Left lung (tissue), 4 donors: ENCODE measurements at regions not wholly inside any gene's neighbourhood (a gene's known extent, or its start where the extent isn't known, plus 50 kb on each side); places are given as distances from the start of the nearest gene placed in this dataset.

Source experiments
- ATAC-seq: fragments of 200-7000 bp; cut with Tn5 transposase; one replicate; pipeline ENCODE4 v1.9.1; 2020; ENCODE audit warnings: moderate library complexity
- DNase-seq, 4 donors: peaks; one replicate each; pipeline ENCODE4 v3.0.0-alpha.2; 2013 to 2020
- H3K27ac ChIP-seq, 2 donors: fragments of 200-600 bp; sonication (generic) in 1 of 2; one replicate each; pipeline versions ENCODE4 v1.5.0 to v1.8.0; 2020 to 2021
- H3K27me3 ChIP-seq, 2 donors: fragments of 200-600 bp; sonication (generic) in 1 of 2; one replicate each; pipeline versions ENCODE4 v1.5.0 to v1.8.0; 2020 to 2021
- H3K36me3 ChIP-seq, 2 donors: fragments of 200-600 bp; sonication (generic) in 1 of 2; one replicate each; pipeline versions ENCODE4 v1.5.0 to v1.8.0; 2020 to 2021
- H3K4me1 ChIP-seq, 2 donors: fragments of 200-600 bp; one replicate each; pipeline ENCODE4 v1.8.0; 2021
- H3K4me3 ChIP-seq, 2 donors: fragments of 200-600 bp; sonication (generic) in 1 of 2; one replicate each; pipeline versions ENCODE4 v1.5.0 to v1.8.0; 2020 to 2021; ENCODE audit warnings: mild to moderate bottlenecking in 1 of 2
- H3K9me3 ChIP-seq, 2 donors: fragments of 200-600 bp; sonication (generic) in 1 of 2; one replicate each; pipeline versions ENCODE4 v1.5.0 to v1.8.0; 2020 to 2021
- intact Hi-C, 2 donors: fragments of 100-400 bp; cut with DNase I; formaldehyde crosslinking; loops; one replicate each; pipeline versions ENCODE4 v1.11.2 to v1.14.2; 2022
- TF ChIP-seq, protein P1 (sequence below), 2 donors: fragments of 200-600 bp; sonication (generic) in 1 of 2; IDR thresholded peaks; one replicate each; pipeline versions ENCODE4 v1.5.0 to v1.8.0; 2021; ENCODE audit warnings: antibody characterized with exemption in 2 of 2
- donor health status: DM: no; HTN: yes; CAD: no.
- donor health status: DM: no; HTN: no; CAD: no.

DNA sequence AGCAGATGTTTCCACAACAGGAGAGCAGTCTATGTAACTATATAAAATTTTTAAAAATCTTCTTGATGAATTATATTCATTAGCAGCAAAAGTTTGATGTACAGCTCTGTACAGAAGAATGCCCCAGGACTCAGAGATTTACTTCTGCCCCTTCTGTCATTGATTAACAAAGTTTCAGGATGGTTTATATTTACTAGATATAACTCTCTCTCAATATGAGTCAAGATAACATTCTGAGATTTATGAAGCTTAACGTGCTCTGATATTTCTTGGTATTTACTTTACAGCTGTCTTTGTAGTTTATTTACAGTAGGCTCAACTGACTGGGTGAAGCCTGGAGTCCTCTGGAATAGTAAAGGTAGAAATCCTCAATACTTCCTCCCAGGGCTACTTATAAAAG is 93.6 kb upstream of the HNMT start:
- ATAC-seq: no peak
- intact Hi-C loops: no loop called here
- H3K27me3 ChIP-seq: no peaks in the 10 kb centered on the region

DNA sequence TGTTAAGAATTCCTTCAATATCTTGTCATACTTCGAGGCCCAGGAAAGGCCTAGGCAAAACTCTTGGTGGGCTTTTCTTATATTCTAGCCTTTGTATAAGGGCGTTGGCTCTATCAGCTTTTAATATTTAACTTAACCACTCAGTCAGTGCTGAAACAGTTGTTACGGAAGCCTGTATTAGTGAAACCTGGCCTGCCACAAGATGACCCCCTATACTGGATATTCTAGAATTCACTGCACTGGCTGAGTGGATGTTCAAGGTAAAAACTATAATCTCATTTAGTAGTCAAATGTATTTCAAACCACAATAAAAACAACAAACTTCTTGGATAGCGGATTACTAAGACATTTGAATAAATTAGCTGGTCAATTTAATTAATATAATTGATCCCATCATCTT is 91.7 kb upstream of the HNMT start:
- intact Hi-C loops: no loop called here
- no peak overlapping the region for H3K4me3 ChIP-seq
- no peaks in the 10 kb centered on the region for H3K9me3 ChIP-seq
- no peaks in the 10 kb centered on the region for H3K4me1 ChIP-seq
- TF ChIP-seq, protein P1, sequence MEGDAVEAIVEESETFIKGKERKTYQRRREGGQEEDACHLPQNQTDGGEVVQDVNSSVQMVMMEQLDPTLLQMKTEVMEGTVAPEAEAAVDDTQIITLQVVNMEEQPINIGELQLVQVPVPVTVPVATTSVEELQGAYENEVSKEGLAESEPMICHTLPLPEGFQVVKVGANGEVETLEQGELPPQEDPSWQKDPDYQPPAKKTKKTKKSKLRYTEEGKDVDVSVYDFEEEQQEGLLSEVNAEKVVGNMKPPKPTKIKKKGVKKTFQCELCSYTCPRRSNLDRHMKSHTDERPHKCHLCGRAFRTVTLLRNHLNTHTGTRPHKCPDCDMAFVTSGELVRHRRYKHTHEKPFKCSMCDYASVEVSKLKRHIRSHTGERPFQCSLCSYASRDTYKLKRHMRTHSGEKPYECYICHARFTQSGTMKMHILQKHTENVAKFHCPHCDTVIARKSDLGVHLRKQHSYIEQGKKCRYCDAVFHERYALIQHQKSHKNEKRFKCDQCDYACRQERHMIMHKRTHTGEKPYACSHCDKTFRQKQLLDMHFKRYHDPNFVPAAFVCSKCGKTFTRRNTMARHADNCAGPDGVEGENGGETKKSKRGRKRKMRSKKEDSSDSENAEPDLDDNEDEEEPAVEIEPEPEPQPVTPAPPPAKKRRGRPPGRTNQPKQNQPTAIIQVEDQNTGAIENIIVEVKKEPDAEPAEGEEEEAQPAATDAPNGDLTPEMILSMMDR (IDR thresholded peaks at IDR 0.05): no peak
- no peaks in the 10 kb centered on the region for H3K27me3 ChIP-seq
- H3K36me3 ChIP-seq: no peaks in the 10 kb centered on the region
- DNase-seq (no peak), ATAC-seq (no peak)
- no peak overlapping the region for H3K27ac ChIP-seq

More for the DNA sequence above, 93.6 kb upstream of the HNMT start:
- Histone ChIP-seq H3K4me1 (no peaks in the 10 kb centered on the region), H3K27ac (no peak overlapping the region), H3K9me3 (no peaks in the 10 kb centered on the region), H3K36me3 (no peaks in the 10 kb centered on the region), H3K4me3 (no peak overlapping the region)
- DNase-seq: no peak
- TF ChIP-seq, protein P1 (IDR thresholded peaks at IDR 0.05): no peak

DNA sequence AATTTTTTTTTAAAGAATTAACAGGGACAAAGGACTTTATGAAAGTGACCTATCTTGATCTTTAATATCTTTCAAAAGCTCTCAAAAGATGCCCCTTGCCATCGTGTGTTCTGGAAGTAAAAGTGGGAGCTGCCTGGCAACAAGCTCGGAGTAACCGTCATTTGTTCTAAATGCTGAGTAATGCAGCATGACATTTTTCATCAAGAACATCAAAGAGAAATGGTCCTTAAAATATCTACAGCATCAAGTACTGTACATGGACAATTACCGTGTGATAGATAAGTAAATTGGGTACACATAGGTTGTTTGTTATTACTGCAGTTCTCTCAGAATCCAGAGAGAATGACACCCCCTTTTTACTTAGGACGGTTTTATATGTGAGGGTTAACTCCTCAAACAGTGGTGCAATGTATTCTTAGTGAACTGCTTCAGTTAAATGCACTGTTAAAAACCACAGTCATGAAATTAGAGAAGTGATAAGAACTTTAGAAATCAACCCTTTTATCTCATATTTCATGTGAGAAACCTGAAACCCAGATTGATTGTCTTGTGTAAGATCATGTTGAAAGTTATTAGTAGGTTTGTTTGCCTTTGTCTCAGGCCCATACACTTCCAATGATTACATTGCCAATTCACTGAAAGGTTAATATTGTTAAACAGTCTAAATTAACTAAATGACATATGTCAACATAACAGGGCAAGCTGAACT is 90.6 kb upstream of the HNMT start:
- ATAC-seq (no peak), DNase-seq (no peak)
- Histone ChIP-seq H3K9me3 (no peaks in the 10 kb centered on the region), H3K36me3 (no peaks in the 10 kb centered on the region), H3K4me3 (no peak overlapping the region), H3K27me3 (no peaks in the 10 kb centered on the region), H3K27ac (no peak overlapping the region), H3K4me1 (no peaks in the 10 kb centered on the region)
- intact Hi-C loops: no loop called here
- TF ChIP-seq, protein P1 (IDR thresholded peaks at IDR 0.05): no peak

DNA sequence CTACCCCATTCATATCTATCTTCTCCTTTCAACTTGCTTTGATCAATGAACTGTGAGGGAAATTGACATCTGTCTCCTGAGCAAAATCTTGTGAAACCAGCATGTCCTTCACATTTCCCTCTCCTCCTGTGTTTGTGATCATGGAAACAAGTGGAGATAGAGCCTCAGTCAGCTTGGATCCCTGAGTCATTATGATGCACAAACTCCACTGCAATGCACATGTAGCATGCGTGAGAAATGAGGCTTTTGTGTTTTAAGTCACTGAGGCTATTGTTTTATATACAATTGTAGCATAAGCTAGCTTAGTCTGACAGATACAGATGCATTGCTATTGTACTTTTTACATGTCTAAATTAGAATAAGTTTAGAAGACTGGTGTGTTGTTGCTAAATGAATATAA is 85.2 kb upstream of the HNMT start:
- no peaks in the 10 kb centered on the region for H3K36me3 ChIP-seq
- intact Hi-C loops: no loop called here
- ATAC-seq: no peak

DNA sequence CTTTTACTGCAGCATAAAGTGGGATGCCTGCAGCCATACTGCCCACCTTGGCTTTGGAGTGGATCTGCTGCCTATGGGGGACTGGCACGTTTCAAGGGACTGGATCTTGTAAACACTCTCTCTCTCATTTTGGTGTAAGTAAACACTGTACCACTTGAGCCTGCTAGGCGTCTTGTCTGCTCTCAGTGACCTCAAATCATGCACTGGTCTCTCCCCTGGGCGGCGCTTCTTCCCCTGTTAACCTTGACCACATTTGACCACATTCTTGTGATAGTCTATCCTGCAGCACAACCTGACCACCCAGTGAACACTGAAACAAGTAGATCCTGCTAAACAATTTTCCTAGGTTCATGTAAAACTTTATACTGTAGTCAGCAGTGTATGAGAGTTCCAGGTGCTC is 82.6 kb upstream of the HNMT start:
- Histone ChIP-seq H3K27ac (no peak overlapping the region), H3K27me3 (no peaks in the 10 kb centered on the region), H3K36me3 (no peaks in the 10 kb centered on the region), H3K4me3 (no peak overlapping the region), H3K9me3 (no peaks in the 10 kb centered on the region), H3K4me1 (no peaks in the 10 kb centered on the region)
- intact Hi-C loops: no loop called here
- TF ChIP-seq, protein P1 (IDR thresholded peaks at IDR 0.05): no peak
- DNase-seq: no peak
- no peak for ATAC-seq

More for the DNA sequence above, 85.2 kb upstream of the HNMT start:
- Histone ChIP-seq H3K27me3 (no peaks in the 10 kb centered on the region), H3K4me1 (no peaks in the 10 kb centered on the region), H3K9me3 (no peaks in the 10 kb centered on the region), H3K4me3 (no peak overlapping the region), H3K27ac (no peak overlapping the region)
- TF ChIP-seq, protein P1 (IDR thresholded peaks at IDR 0.05): no peak
- no peak for DNase-seq
